ENCODE measurements at regions not wholly inside any gene's neighbourhood (a gene's known extent, or its start where the extent isn't known, plus 50 kb on each side); places are given as distances from the start of the nearest gene placed in this dataset.

- Mint-ChIP-seq H3K27me3 (ENCODE audit: insufficient read depth, unreplicated experiment) (no peaks in the 10 kb centered on the region), H3K27ac (ENCODE audit: unreplicated experiment) (no peak overlapping the region), H3K36me3 (ENCODE audit: insufficient read depth, unreplicated experiment) (no peaks in the 10 kb centered on the region), H3K4me3 (ENCODE audit: unreplicated experiment) (no peak overlapping the region), H3K9me3 (ENCODE audit: unreplicated experiment) (no peaks in the 10 kb centered on the region), H3K4me1 (ENCODE audit: low read depth, unreplicated experiment) (no peaks in the 10 kb centered on the region)
- Histone ChIP-seq H3K27me3 (replicated peaks; ENCODE audit: control insufficient read depth, insufficient read depth, low read length) (no peaks in the 10 kb centered on the region), H3K4me3 (ENCODE audit: low read depth, low read length) (no peak overlapping the region), H3K4me1 (no peaks in the 10 kb centered on the region), H3K9me3 (no peaks in the 10 kb centered on the region), H3K36me3 (ENCODE audit: control insufficient read depth, insufficient read depth, low read length) (no peaks in the 10 kb centered on the region)
- ChIA-PET POLR2A (no interaction called here), CTCF (no interaction called here)
- intact Hi-C loops (cut with micrococcal nuclease; ENCODE audit: unreplicated experiment) = no loop called here
- no TSS peak for BruUV-seq (replicated peaks)
- DNase-seq = no peak
- TF ChIP-seq CTCF (IDR thresholded peaks at IDR 0.05; ENCODE audit: insufficient read depth in 1 of 2, low read depth in 1 of 2, low read length in 1 of 2, severe bottlenecking in 1 of 2, unreplicated experiment in 1 of 2) = no peak
These were observed 87.3 kb upstream of the PCSK5 start for GRCh38 chr9:75803130-75803529.

- Mint-ChIP-seq H3K9me3 (ENCODE audit: unreplicated experiment) (peaks cover 18% of the 10 kb centered on the region), H3K4me1 (ENCODE audit: low read depth, unreplicated experiment) (no peaks in the 10 kb centered on the region), H3K27ac (ENCODE audit: unreplicated experiment) (no peak overlapping the region), H3K4me3 (ENCODE audit: unreplicated experiment) (no peak overlapping the region), H3K36me3 (ENCODE audit: insufficient read depth, unreplicated experiment) (no peaks in the 10 kb centered on the region), H3K27me3 (ENCODE audit: insufficient read depth, unreplicated experiment) (no peaks in the 10 kb centered on the region)
- no peak for DNase-seq
- Histone ChIP-seq H3K9me3 (no peaks in the 10 kb centered on the region), H3K4me1 (no peaks in the 10 kb centered on the region), H3K27me3 (replicated peaks; ENCODE audit: control insufficient read depth, insufficient read depth, low read length) (no peaks in the 10 kb centered on the region), H3K36me3 (ENCODE audit: control insufficient read depth, insufficient read depth, low read length) (no peaks in the 10 kb centered on the region), H3K4me3 (ENCODE audit: low read depth, low read length) (no peak overlapping the region)
- TF ChIP-seq CTCF (IDR thresholded peaks at IDR 0.05; ENCODE audit: insufficient read depth in 1 of 2, low read depth in 1 of 2, low read length in 1 of 2, severe bottlenecking in 1 of 2, unreplicated experiment in 1 of 2) = no peak
- no TSS peak for BruUV-seq (replicated peaks)
- CTCF ChIA-PET = no interaction called here
- POLR2A ChIA-PET = no interaction called here
- intact Hi-C loops (cut with micrococcal nuclease; ENCODE audit: unreplicated experiment) = no loop called here
These were observed 80.4 kb upstream of the PCSK5 start for GRCh38 chr9:75810063-75810462.

DNA sequence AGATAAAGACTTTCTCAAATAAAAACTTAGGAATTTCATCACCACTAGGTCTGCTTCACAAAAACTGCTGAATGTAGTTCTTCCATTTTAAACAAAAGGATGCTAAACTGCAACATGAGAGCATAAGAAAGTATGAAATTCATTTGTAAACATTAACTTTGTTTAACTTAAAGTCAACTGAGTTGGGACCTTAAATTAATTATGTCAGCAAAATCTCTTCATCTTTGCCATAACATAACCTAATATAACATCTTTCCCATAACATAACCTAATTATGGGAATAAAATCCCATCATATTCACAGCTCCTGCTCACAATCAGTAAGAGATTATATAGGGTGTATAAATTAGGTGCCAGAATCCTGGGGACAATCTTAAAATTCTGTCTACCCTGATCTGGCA lies 78.8 kb upstream of the PCSK5 start:
- H3K4me3 ChIP-seq (ENCODE audit: low read depth, low read length) = no peak overlapping the region
- Mint-ChIP-seq H3K4me1 (ENCODE audit: low read depth, unreplicated experiment) (no peaks in the 10 kb centered on the region), H3K27ac (ENCODE audit: unreplicated experiment) (no peak overlapping the region), H3K27me3 (ENCODE audit: insufficient read depth, unreplicated experiment) (no peaks in the 10 kb centered on the region), H3K36me3 (ENCODE audit: insufficient read depth, unreplicated experiment) (no peaks in the 10 kb centered on the region), H3K9me3 (ENCODE audit: unreplicated experiment) (peaks cover 18% of the 10 kb centered on the region), H3K4me3 (ENCODE audit: unreplicated experiment) (no peak overlapping the region)
- intact Hi-C loops (cut with micrococcal nuclease; ENCODE audit: unreplicated experiment) = no loop called here
- H3K9me3 ChIP-seq = no peaks in the 10 kb centered on the region
- TF ChIP-seq CTCF (IDR thresholded peaks at IDR 0.05; ENCODE audit: insufficient read depth in 1 of 2, low read depth in 1 of 2, low read length in 1 of 2, severe bottlenecking in 1 of 2, unreplicated experiment in 1 of 2) = no peak
- no peaks in the 10 kb centered on the region for H3K36me3 ChIP-seq (ENCODE audit: control insufficient read depth, insufficient read depth, low read length)
- DNase-seq = no peak
- no peaks in the 10 kb centered on the region for H3K4me1 ChIP-seq
- ChIA-PET POLR2A (no interaction called here), CTCF (no interaction called here)
- no peaks in the 10 kb centered on the region for H3K27me3 ChIP-seq (replicated peaks; ENCODE audit: control insufficient read depth, insufficient read depth, low read length)
- no TSS peak for BruUV-seq (replicated peaks)
